Lower lobe of right lung (tissue), 2 donors: ENCODE measurements at regions not wholly inside any gene's neighbourhood (a gene's known extent, or its start where the extent isn't known, plus 50 kb on each side); places are given as distances from the start of the nearest gene placed in this dataset.

Experiments
- ATAC-seq, 2 donors: fragments of 200-7000 bp; cut with Tn5 transposase; one replicate each; pipeline ENCODE4 v1.9.1; 2020 to 2022; ENCODE audit warnings: mild to moderate bottlenecking in 2 of 2, moderate library complexity in 2 of 2
- DNase-seq: peaks from one replicate; pipeline ENCODE4 v3.0.0-alpha.2; 2020
- H3K27ac ChIP-seq: fragments of 200-600 bp; one replicate; pipeline ENCODE4 v1.8.0; 2022
- H3K27me3 ChIP-seq: fragments of 200-600 bp; one replicate; pipeline ENCODE4 v1.8.0; 2022; ENCODE audit warnings: low read depth
- H3K36me3 ChIP-seq: fragments of 200-600 bp; one replicate; pipeline ENCODE4 v1.8.0; 2022; ENCODE audit warnings: mild to moderate bottlenecking
- H3K4me1 ChIP-seq: fragments of 200-600 bp; one replicate; pipeline ENCODE4 v1.8.0; 2022
- H3K4me3 ChIP-seq: fragments of 200-600 bp; one replicate; pipeline ENCODE4 v1.8.0; 2022; ENCODE audit warnings: mild to moderate bottlenecking
- H3K9me3 ChIP-seq: fragments of 200-600 bp; one replicate; pipeline ENCODE4 v1.8.0; 2022
- intact Hi-C: fragments of 100-400 bp; cut with DNase I; formaldehyde crosslinking; loops from one replicate; pipeline ENCODE4 v1.11.0; 2022
- TF ChIP-seq, protein P1 (sequence below): fragments of 200-600 bp; IDR thresholded peaks from one replicate; pipeline ENCODE4 v1.8.0; 2022; ENCODE audit warnings: antibody characterized with exemption, mild to moderate bottlenecking
- donor health status: DM: no; HTN: yes; CAD: no; lungs with severe emphysema.

DNA sequence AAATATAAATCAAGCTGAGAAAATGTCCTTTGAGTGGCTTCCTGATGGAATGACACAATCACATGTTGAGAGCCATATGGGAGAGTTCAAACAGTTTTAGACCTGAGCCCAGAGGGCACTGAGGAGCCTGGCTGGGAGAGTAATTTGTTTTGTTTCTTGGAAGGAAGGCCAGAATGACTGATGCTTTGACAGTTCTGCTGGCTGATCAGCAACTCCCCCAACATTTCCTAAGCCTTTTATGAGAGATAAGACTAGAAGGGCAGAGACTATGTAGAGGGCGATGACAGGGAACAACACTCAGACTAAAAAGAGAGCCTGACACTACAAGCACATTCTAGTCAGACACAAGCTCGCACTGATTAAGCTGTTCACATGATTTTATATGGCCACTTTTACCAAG lies 169.2 kb downstream of the COX7C start:
- intact Hi-C loops, result no loop called here
- no peaks in the 10 kb centered on the region for H3K36me3 ChIP-seq
- ATAC-seq (no peak), DNase-seq (no peak)
- TF ChIP-seq, protein P1, sequence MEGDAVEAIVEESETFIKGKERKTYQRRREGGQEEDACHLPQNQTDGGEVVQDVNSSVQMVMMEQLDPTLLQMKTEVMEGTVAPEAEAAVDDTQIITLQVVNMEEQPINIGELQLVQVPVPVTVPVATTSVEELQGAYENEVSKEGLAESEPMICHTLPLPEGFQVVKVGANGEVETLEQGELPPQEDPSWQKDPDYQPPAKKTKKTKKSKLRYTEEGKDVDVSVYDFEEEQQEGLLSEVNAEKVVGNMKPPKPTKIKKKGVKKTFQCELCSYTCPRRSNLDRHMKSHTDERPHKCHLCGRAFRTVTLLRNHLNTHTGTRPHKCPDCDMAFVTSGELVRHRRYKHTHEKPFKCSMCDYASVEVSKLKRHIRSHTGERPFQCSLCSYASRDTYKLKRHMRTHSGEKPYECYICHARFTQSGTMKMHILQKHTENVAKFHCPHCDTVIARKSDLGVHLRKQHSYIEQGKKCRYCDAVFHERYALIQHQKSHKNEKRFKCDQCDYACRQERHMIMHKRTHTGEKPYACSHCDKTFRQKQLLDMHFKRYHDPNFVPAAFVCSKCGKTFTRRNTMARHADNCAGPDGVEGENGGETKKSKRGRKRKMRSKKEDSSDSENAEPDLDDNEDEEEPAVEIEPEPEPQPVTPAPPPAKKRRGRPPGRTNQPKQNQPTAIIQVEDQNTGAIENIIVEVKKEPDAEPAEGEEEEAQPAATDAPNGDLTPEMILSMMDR, result no peak
- H3K4me1 ChIP-seq, result no peaks in the 10 kb centered on the region
- H3K27ac ChIP-seq, result no peak overlapping the region
- no peaks in the 10 kb centered on the region for H3K27me3 ChIP-seq
- H3K9me3 ChIP-seq, result no peaks in the 10 kb centered on the region
- no peak overlapping the region for H3K4me3 ChIP-seq

DNA sequence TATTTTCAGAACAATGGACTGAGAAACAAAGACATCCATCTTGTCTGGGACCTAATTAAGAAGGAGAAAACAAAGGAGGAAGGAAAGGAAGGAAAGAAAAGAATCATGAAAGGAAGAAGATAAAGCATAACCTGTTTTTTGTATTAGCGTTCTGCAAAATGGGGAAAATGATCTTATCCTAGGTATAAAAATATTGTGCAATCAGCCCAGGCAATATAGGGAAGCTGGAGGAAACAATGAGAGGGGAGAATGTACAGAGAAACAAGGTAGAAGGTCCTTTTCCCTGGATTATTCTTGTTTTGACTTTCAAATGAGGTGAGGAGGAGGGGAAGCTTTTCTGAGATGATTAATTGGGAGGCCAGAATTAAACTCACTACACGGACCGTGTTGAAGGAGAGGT lies 177.9 kb downstream of the COX7C start:
- Histone ChIP-seq H3K4me1 (no peaks in the 10 kb centered on the region), H3K27me3 (no peaks in the 10 kb centered on the region), H3K9me3 (no peaks in the 10 kb centered on the region), H3K4me3 (no peak overlapping the region), H3K36me3 (no peaks in the 10 kb centered on the region), H3K27ac (no peak overlapping the region)
- TF ChIP-seq, protein P1, result no peak
- DNase-seq, result no peak
- intact Hi-C loops, result no loop called here
- no peak for ATAC-seq

DNA sequence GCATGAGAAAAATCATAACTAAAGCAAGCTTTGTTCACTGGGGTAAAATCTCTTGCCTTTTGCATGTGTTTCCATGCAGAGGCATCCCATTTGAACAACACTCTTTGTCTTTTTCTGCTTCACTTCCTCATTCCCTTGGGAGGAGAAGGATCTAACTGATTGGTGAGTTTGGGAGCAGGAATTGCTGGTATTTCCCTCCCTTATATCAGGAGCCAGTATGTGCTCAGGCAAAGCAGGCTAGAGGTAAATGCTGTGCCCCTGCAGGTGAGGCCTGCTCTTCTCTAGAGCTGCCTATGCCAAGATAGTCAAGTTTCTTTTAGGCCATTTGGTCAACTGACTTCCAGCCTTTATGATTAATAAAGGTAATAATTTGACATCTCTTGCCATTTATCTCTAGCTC lies 179.9 kb downstream of the COX7C start:
- H3K4me3 ChIP-seq, result no peak overlapping the region
- H3K27me3 ChIP-seq, result no peaks in the 10 kb centered on the region
- H3K4me1 ChIP-seq, result no peaks in the 10 kb centered on the region
- intact Hi-C loops, result no loop called here
- DNase-seq (no peak), ATAC-seq (no peak)
- TF ChIP-seq, protein P1, result no peak
- H3K36me3 ChIP-seq, result no peaks in the 10 kb centered on the region
- H3K9me3 ChIP-seq, result no peaks in the 10 kb centered on the region
- no peak overlapping the region for H3K27ac ChIP-seq

DNA sequence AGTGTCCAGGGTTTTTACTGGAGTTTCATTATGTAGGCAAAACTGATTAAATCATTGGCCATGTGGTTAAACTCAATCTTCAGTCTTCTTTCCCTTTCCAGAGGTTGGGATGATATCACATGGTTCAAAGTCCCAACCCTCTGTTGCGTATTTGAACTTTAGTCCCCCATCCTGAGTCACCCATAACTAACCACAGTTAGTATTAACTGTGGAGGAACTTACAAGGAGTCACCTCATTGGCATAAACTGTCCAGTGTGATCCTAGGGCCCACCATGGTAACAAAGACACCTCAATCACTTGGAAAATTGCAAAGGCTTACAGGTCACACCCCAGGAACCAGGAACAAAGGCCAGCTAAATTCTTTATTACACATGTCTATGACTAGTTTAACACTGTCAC lies 188.5 kb downstream of the COX7C start:
- H3K36me3 ChIP-seq, result no peaks in the 10 kb centered on the region
- no peak for ATAC-seq
- H3K27me3 ChIP-seq, result no peaks in the 10 kb centered on the region
- H3K9me3 ChIP-seq, result no peaks in the 10 kb centered on the region
- H3K4me3 ChIP-seq, result no peak overlapping the region
- no peak overlapping the region for H3K27ac ChIP-seq
- H3K4me1 ChIP-seq, result no peaks in the 10 kb centered on the region
- intact Hi-C loops, result no loop called here
- TF ChIP-seq, protein P1, result no peak
- DNase-seq, result no peak

DNA sequence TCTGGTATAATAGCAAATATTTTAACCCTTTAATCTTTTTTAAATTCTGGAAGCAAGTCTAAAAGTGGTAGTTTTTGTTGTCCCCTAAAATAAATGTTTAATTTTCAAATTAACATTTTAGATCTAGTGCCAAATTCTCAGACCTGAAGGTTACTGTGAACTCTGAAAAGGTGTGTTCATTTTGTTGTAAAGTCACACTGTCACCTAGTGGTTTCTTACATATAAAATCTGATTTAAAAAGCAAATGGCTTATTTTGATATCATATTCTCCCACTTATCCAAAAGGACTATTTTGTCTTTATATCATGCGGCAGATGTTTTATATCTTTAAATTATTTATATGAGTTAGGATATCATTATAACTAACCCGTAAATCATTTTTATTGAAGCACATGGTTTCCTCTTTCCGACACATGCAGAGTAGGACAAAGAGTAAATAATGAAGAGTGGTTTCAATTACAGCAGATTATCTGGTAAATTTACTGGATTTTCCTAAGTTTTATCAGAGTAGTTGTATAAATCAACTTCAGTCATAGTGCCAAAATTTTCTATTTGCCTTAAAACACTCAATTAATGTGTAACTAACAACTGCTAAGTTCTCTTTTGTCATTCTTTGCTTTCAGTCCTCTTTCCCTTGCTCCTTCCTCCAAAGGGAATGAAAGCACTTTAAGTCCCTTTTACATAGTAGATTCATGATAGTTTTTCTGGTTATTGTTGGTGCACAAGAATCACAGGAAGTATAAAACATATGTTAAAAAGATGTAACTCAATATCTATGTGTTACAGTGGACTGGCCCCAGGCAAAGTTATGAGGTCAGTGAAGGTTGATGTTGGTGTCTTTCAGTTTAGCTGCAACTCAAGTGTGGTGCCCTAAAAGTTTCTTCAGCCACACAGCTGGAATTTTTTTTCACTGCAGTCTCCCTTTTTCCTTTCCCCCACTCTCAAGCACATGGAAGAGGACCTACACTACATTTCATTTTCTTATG lies 189.6 kb downstream of the COX7C start:
- Histone ChIP-seq H3K4me3 (no peak overlapping the region), H3K27me3 (no peaks in the 10 kb centered on the region), H3K4me1 (no peaks in the 10 kb centered on the region), H3K27ac (no peak overlapping the region), H3K36me3 (no peaks in the 10 kb centered on the region), H3K9me3 (no peaks in the 10 kb centered on the region)
- DNase-seq (no peak), ATAC-seq (no peak)
- intact Hi-C loops, result no loop called here
- TF ChIP-seq, protein P1, result no peak
